ENCODE measurements at regions not wholly inside any gene's neighbourhood (a gene's known extent, or its start where the extent isn't known, plus 50 kb on each side); places are given as distances from the start of the nearest gene placed in this dataset.
"Not testable (repeated sequence)": the region's sequence is repeated elsewhere in the genome, so short reads cannot be mapped to it uniquely, and the experiment has no call there.

DNA sequence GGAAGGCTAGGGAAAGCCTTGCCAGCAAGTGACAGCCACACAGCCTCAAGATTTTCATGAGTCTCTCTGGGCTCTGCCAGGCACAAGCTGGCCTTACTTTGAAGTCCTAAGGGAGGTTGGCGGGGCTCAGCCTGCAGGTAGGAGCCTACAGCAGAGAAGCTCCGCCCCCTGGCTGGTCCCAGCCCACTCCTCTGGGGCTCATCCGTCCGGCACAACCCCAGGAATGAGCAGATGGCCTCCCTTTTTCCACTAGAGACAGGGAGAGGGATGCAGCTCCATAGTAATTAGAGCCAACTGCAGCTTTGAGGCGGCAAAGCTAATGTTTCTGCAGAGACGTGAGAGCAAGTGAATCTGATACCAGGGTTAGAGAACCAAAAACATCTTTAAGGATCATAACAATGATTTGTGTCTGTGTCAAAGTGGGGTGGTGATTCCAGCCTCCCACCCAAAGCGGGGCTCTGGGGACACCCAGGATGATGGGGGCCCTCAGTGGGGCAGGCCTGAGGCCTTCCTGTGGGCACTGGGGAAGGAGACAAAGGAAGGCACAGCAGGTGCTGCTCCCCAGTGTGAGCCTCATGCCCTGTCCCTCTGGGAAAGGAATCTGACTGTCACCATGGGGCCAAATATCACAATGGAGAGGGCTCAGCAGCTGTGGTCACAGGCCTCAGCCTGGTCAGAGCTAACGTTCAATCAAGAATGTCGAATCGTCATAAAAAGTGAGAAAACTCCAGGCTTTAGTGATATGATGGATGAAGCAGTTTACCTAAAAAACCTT lies 61.5 kb downstream of the RBFOX3 start:
- no peaks in the 10 kb centered on the region for H3K4me1 ChIP-seq
- no peak overlapping the region for H3K27ac ChIP-seq
- H3K4me3 ChIP-seq = no peak overlapping the region
- TF ChIP-seq, protein P1, sequence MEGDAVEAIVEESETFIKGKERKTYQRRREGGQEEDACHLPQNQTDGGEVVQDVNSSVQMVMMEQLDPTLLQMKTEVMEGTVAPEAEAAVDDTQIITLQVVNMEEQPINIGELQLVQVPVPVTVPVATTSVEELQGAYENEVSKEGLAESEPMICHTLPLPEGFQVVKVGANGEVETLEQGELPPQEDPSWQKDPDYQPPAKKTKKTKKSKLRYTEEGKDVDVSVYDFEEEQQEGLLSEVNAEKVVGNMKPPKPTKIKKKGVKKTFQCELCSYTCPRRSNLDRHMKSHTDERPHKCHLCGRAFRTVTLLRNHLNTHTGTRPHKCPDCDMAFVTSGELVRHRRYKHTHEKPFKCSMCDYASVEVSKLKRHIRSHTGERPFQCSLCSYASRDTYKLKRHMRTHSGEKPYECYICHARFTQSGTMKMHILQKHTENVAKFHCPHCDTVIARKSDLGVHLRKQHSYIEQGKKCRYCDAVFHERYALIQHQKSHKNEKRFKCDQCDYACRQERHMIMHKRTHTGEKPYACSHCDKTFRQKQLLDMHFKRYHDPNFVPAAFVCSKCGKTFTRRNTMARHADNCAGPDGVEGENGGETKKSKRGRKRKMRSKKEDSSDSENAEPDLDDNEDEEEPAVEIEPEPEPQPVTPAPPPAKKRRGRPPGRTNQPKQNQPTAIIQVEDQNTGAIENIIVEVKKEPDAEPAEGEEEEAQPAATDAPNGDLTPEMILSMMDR (IDR thresholded peaks at IDR 0.05) = no peak
- no peak for TF ChIP-seq POLR2A (IDR thresholded peaks at IDR 0.05)
- no peaks in the 10 kb centered on the region for H3K36me3 ChIP-seq
- intact Hi-C loops (cut with DNase I; ENCODE audit: low total_unique reads) = no loop called here
- DNase-seq = no peak
- peaks cover 0 to 3% of the 10 kb centered on the region in 2 donors for H3K9me3 ChIP-seq
- no peaks in the 10 kb centered on the region for H3K27me3 ChIP-seq

DNA sequence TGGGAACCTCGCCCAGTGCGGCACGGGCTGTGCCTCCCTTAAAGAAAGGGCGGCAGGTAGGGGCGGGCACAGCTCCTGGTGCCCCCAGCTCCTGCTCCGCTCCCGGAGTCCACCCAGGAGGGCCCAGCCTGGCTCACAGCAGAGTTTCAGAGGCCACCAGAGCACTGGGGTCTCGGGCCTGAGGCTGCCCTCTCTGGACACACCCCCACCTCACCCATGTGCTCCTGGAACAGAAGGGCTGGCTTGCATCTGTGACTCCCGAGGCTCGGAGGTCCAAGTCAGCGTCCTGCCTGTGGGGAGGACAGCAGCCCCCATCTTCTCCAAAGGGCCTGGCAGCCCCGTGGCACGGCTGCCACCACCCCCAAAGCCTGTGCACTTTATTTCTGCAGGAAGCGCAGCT lies 62.7 kb downstream of the RBFOX3 start:
- no peak for DNase-seq
- Histone ChIP-seq H3K36me3 (no peaks in the 10 kb centered on the region), H3K27ac (no peak overlapping the region), H3K27me3 (no peaks in the 10 kb centered on the region), H3K4me3 (no peak overlapping the region), H3K9me3 (no peaks in the 10 kb centered on the region), H3K4me1 (no peaks in the 10 kb centered on the region)
- TF ChIP-seq POLR2A (IDR thresholded peaks at IDR 0.05) = no peak
- TF ChIP-seq, protein P1 (IDR thresholded peaks at IDR 0.05) = no peak
- intact Hi-C loops (cut with DNase I; ENCODE audit: low total_unique reads) = no loop called here

DNA sequence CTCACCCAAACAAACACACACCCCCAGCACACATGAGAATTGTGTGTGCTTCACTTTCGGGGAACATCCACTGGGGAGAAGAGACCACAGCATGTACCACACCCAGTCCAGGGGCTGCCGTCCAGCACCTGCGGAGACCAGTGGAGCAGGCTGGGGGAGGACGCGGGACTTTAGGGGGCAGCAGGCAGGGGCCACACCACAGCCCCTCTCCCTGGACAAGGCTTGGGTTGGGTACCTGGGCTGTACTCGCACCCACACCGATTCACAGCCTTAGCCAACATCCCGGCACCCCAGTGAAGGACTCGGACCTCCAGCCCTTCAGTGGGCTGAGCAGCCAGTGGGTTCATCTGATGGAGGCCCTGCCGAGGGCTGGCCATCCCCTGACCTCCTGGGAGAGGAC lies 63.3 kb downstream of the RBFOX3 start:
- no peaks in the 10 kb centered on the region for H3K9me3 ChIP-seq
- H3K36me3 ChIP-seq = no peaks in the 10 kb centered on the region
- H3K27ac ChIP-seq = no peak overlapping the region
- intact Hi-C loops (cut with DNase I; ENCODE audit: low total_unique reads) = no loop called here
- H3K4me1 ChIP-seq = no peaks in the 10 kb centered on the region
- no peak overlapping the region for H3K4me3 ChIP-seq
- TF ChIP-seq, protein P1 (IDR thresholded peaks at IDR 0.05) = no peak
- TF ChIP-seq POLR2A (IDR thresholded peaks at IDR 0.05) = no peak
- no peaks in the 10 kb centered on the region for H3K27me3 ChIP-seq
- no peak for DNase-seq

DNA sequence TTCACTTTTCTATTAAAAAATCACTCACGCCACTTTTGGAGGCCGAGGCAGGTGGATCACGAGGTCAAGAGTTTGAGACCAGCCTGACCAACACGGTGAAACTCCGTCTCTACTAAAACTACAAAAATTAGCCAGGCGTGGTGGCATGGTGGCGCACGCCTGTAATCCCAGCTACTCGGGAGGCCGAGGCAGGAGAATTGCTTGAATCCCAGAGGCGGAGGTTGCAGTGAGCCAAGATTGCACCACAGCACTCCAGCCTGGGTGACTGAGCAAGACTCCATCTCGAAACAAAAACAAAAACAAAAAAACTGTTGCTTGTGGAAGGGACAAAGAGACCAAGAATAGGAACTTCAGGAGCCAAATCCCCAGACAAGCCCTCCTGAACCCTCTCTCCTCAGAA lies 63.7 kb downstream of the RBFOX3 start:
- H3K4me1 ChIP-seq; H3K9me3 ChIP-seq; H3K4me3 ChIP-seq; H3K27me3 ChIP-seq; H3K27ac ChIP-seq; DNase-seq; intact Hi-C loops (cut with DNase I; ENCODE audit: low total_unique reads); H3K36me3 ChIP-seq: not testable (repeated sequence)

DNA sequence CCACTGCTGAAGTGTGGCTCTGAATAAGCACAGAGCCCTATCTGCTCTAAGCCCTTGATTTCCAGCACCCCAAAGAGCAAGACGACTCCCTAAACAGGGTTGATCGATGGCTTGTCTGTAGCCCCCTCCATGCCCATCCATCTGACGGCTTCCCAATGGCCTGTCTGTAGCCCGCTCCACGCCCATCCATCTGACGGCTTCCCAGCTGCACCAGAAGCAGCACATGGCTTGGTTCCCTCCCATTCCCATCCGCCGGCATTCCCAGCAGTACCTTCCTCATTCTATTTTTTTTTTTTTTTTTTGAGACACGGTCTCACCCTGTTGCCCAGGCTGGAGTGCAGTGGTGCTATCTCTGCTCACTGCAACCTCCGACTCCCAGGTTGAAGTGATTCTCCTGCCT lies 64.5 kb downstream of the RBFOX3 start:
- no peaks in the 10 kb centered on the region for H3K27me3 ChIP-seq
- DNase-seq = no peak
- no peak overlapping the region for H3K4me3 ChIP-seq
- TF ChIP-seq POLR2A (IDR thresholded peaks at IDR 0.05) = no peak
- TF ChIP-seq, protein P1 (IDR thresholded peaks at IDR 0.05) = no peak
- no peak overlapping the region for H3K27ac ChIP-seq
- no peaks in the 10 kb centered on the region for H3K9me3 ChIP-seq
- intact Hi-C loops (cut with DNase I; ENCODE audit: low total_unique reads) = no loop called here
- no peaks in the 10 kb centered on the region for H3K36me3 ChIP-seq
- H3K4me1 ChIP-seq = no peaks in the 10 kb centered on the region

Measured in uterus (tissue), 3 donors.